Panc1 (cell line): ENCODE measurements at regions not wholly inside any gene's neighbourhood (a gene's known extent, or its start where the extent isn't known, plus 50 kb on each side); places are given as distances from the start of the nearest gene placed in this dataset.

ENCODE experiments used
- CTCF ChIP-seq: fragments of 450-650 bp; IDR thresholded peaks from 2 replicates; pipeline ENCODE4 v1.5.1; 2017; ENCODE audit warnings: mild to moderate bottlenecking
- POLR2AphosphoS5 ChIP-seq: IDR thresholded peaks from 2 replicates; pipeline ENCODE4 v1.6.1; 2012; ENCODE audit warnings: mild to moderate bottlenecking, low read depth, low read length, moderate library complexity
- REST ChIP-seq, 2 experiments: IDR thresholded peaks; 2 replicates each; pipeline ENCODE4 v1.6.1; 2011 to 2012; ENCODE audit warnings: low read depth in 2 of 2, control low read depth in 1 of 2, low read length in 1 of 2, mild to moderate bottlenecking in 1 of 2, moderate library complexity in 1 of 2; ENCODE audit not compliant: insufficient read depth in 1 of 2
- SIN3A ChIP-seq: IDR thresholded peaks from 2 replicates; pipeline ENCODE4 v1.6.1; 2012; ENCODE audit warnings: low read depth, mild to moderate bottlenecking, low read length, moderate library complexity, borderline replicate concordance; ENCODE audit not compliant: insufficient read depth

- TF ChIP-seq CTCF (no peak), SIN3A (no peak), REST (IDR thresholded peaks at IDR 0.05; ENCODE audit: insufficient read depth in 1 of 2, low read depth in 2 of 2, low read length in 1 of 2) (no peak), POLR2AphosphoS5 (no peak)
Observed at GRCh38 chrX:20399728-20400414, 133.2 kb upstream of the RPS6KA3 start.
